ENCODE measurements at regions not wholly inside any gene's neighbourhood (a gene's known extent, or its start where the extent isn't known, plus 50 kb on each side); places are given as distances from the start of the nearest gene placed in this dataset.

DNA sequence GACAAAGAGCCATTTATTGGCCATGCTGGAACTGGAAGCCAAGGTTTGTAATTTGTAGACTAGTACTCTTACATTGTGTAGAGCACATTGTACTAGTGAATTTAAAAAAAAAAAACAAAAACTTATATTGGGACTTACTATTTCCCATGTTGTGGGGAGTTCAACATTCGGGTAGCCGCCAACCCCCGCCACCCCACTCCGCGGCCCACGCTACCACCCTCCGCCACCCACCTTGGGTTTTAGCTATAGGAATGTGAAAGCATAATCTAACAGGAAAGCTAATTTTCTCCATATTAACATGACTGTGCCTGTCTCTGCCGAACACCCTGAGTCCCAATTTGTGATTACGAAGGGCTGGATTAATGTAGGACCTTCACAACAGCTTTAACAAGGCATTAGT, 275.8 kb downstream of the FIGN start:
- CTCF ChIA-PET, result no interaction called here
- ATAC-seq (ENCODE audit: low read depth) (no peak), DNase-seq (no peak)
- intact Hi-C loops (cut with micrococcal nuclease), result no loop called here
- Histone ChIP-seq H3K9ac (ENCODE audit: low read length) (no peak overlapping the region), H2AFZ (ENCODE audit: insufficient read depth, low read depth, low read length, poor library complexity, severe bottlenecking) (no peak overlapping the region), H4K20me1 (ENCODE audit: control insufficient read depth, insufficient read depth, low read length, poor library complexity, severe bottlenecking) (no peaks in the 10 kb centered on the region), H3K27me3 (replicated peaks in 1 of 4; ENCODE audit: control extremely low read depth in 1 of 4, control insufficient read depth in 3 of 4, insufficient read depth in 4 of 4, low read length in 3 of 4) (no peaks in the 10 kb centered on the region), H3K36me3 (replicated peaks in 1 of 2; ENCODE audit: control extremely low read depth in 1 of 2, control insufficient read depth in 1 of 2, extremely low read depth in 1 of 2, insufficient read depth in 2 of 2, low read length in 1 of 2) (no peaks in the 10 kb centered on the region), H3K79me2 (ENCODE audit: control insufficient read depth, insufficient read depth, low read length) (no peaks in the 10 kb centered on the region), H3K4me3 (ENCODE audit: control extremely low read depth in 1 of 5, extremely low read depth in 1 of 5, insufficient read depth in 1 of 5, low read depth in 2 of 5, low read length in 4 of 5) (no peak overlapping the region), H3K4me2 (replicated peaks; ENCODE audit: low read depth, low read length, poor library complexity, severe bottlenecking) (no peak overlapping the region), H3K27ac (ENCODE audit: low read length in 2 of 2) (no peak overlapping the region), H3K9me3 (ENCODE audit: control extremely low read depth in 1 of 3, control insufficient read depth in 2 of 3, insufficient read depth in 1 of 3, low read length in 2 of 3) (no peaks in the 10 kb centered on the region), H3K4me1 (ENCODE audit: control insufficient read depth in 2 of 2, insufficient read depth in 2 of 2, low read length in 2 of 2) (no peaks in the 10 kb centered on the region)
- TF ChIP-seq EZH2 (IDR thresholded peaks at IDR 0.05; ENCODE audit: borderline replicate concordance, insufficient read depth, low read depth, low read length, poor library complexity, severe bottlenecking) (no peak), CTCF (IDR thresholded peaks at IDR 0.05) (no peak)
- WGBS (ENCODE audit: insufficient coverage), result 100% methylated on average over 1 of the region's 9 CpGs
- Mint-ChIP-seq H3K4me1 (peaks cover 1% of the 10 kb centered on the region), H3K27ac (no peak overlapping the region), H3K4me3 (no peak overlapping the region), H3K9me3 (ENCODE audit: insufficient read depth) (no peaks in the 10 kb centered on the region), H3K27me3 (no peaks in the 10 kb centered on the region)
- POLR2A ChIA-PET, result no interaction called here

GRCh38 chr2:163456953-163457743, 278.7 kb downstream of the FIGN start:
- intact Hi-C loops (cut with micrococcal nuclease), result no loop called here
- H3K36me3 ChIP-seq (replicated peaks in 1 of 2; ENCODE audit: control extremely low read depth in 1 of 2, control insufficient read depth in 1 of 2, extremely low read depth in 1 of 2, insufficient read depth in 2 of 2, low read length in 1 of 2), result no peaks in the 10 kb centered on the region
- peaks cover 0 to 3% (median 0%) of the 10 kb centered on the region in 4 experiments for H3K27me3 ChIP-seq (replicated peaks in 1 of 4; ENCODE audit: control extremely low read depth in 1 of 4, control insufficient read depth in 3 of 4, insufficient read depth in 4 of 4, low read length in 3 of 4)
- DNase-seq, result no peak
- H3K9me3 Mint-ChIP-seq (ENCODE audit: insufficient read depth), result no peaks in the 10 kb centered on the region
- 95% methylated on average over 2 of the region's 3 CpGs for WGBS (ENCODE audit: insufficient coverage)
- H2AFZ ChIP-seq (ENCODE audit: insufficient read depth, low read depth, low read length, poor library complexity, severe bottlenecking), result no peak overlapping the region
- no peak overlapping the region for H3K4me2 ChIP-seq (replicated peaks; ENCODE audit: low read depth, low read length, poor library complexity, severe bottlenecking)
- H3K9ac ChIP-seq (ENCODE audit: low read length), result no peak overlapping the region
- no peak overlapping the region for H3K4me3 ChIP-seq (ENCODE audit: control extremely low read depth in 1 of 5, extremely low read depth in 1 of 5, insufficient read depth in 1 of 5, low read depth in 2 of 5, low read length in 4 of 5)
- TF ChIP-seq EZH2 (IDR thresholded peaks at IDR 0.05; ENCODE audit: borderline replicate concordance, insufficient read depth, low read depth, low read length, poor library complexity, severe bottlenecking) (no peak), CTCF (IDR thresholded peaks at IDR 0.05) (no peak)
- H3K27me3 Mint-ChIP-seq, result no peaks in the 10 kb centered on the region
- no peak for ATAC-seq (ENCODE audit: low read depth)
- no peaks in the 10 kb centered on the region for H3K4me1 ChIP-seq (ENCODE audit: control insufficient read depth in 2 of 2, insufficient read depth in 2 of 2, low read length in 2 of 2)
- no peaks in the 10 kb centered on the region for H3K79me2 ChIP-seq (ENCODE audit: control insufficient read depth, insufficient read depth, low read length)
- H3K9me3 ChIP-seq (ENCODE audit: control extremely low read depth in 1 of 3, control insufficient read depth in 2 of 3, insufficient read depth in 1 of 3, low read length in 2 of 3), result no peaks in the 10 kb centered on the region
- H3K4me3 Mint-ChIP-seq, result no peak overlapping the region
- H3K27ac Mint-ChIP-seq, result no peak overlapping the region
- POLR2A ChIA-PET, result no interaction called here
- H4K20me1 ChIP-seq (ENCODE audit: control insufficient read depth, insufficient read depth, low read length, poor library complexity, severe bottlenecking), result no peaks in the 10 kb centered on the region
- H3K27ac ChIP-seq (ENCODE audit: low read length in 2 of 2), result no peak overlapping the region
- CTCF ChIA-PET, result no interaction called here
- H3K4me1 Mint-ChIP-seq, result no peaks in the 10 kb centered on the region
